ENCODE measurements at regions not wholly inside any gene's neighbourhood (a gene's known extent, or its start where the extent isn't known, plus 50 kb on each side); places are given as distances from the start of the nearest gene placed in this dataset.

DNA sequence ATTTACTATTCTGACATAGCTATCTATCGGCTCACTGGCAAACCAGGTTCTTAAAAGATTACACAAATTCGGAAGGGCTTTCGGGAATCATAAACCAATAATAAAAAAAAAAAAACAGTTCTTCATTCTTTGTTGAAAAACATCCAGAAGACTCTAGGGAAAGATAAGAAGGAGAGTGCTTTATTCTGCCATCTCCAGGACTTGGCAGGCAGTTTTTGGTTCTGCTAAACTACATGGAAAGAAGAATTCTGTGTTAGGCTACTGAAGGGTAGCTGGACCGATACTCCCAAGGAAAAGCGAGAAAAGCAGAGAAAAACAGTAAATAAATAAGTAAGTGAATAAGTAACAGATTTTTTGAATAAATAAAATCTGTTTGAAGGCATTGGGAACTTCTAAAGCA lies 423.5 kb upstream of the KLF6 start (continued):
- TF ChIP-seq, protein P1, sequence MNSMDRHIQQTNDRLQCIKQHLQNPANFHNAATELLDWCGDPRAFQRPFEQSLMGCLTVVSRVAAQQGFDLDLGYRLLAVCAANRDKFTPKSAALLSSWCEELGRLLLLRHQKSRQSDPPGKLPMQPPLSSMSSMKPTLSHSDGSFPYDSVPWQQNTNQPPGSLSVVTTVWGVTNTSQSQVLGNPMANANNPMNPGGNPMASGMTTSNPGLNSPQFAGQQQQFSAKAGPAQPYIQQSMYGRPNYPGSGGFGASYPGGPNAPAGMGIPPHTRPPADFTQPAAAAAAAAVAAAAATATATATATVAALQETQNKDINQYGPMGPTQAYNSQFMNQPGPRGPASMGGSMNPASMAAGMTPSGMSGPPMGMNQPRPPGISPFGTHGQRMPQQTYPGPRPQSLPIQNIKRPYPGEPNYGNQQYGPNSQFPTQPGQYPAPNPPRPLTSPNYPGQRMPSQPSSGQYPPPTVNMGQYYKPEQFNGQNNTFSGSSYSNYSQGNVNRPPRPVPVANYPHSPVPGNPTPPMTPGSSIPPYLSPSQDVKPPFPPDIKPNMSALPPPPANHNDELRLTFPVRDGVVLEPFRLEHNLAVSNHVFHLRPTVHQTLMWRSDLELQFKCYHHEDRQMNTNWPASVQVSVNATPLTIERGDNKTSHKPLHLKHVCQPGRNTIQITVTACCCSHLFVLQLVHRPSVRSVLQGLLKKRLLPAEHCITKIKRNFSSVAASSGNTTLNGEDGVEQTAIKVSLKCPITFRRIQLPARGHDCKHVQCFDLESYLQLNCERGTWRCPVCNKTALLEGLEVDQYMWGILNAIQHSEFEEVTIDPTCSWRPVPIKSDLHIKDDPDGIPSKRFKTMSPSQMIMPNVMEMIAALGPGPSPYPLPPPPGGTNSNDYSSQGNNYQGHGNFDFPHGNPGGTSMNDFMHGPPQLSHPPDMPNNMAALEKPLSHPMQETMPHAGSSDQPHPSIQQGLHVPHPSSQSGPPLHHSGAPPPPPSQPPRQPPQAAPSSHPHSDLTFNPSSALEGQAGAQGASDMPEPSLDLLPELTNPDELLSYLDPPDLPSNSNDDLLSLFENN (IDR thresholded peaks at IDR 0.05; ENCODE audit: low read depth in 2 of 2, low read length in 2 of 2): no peak
- TF ChIP-seq, protein P2, sequence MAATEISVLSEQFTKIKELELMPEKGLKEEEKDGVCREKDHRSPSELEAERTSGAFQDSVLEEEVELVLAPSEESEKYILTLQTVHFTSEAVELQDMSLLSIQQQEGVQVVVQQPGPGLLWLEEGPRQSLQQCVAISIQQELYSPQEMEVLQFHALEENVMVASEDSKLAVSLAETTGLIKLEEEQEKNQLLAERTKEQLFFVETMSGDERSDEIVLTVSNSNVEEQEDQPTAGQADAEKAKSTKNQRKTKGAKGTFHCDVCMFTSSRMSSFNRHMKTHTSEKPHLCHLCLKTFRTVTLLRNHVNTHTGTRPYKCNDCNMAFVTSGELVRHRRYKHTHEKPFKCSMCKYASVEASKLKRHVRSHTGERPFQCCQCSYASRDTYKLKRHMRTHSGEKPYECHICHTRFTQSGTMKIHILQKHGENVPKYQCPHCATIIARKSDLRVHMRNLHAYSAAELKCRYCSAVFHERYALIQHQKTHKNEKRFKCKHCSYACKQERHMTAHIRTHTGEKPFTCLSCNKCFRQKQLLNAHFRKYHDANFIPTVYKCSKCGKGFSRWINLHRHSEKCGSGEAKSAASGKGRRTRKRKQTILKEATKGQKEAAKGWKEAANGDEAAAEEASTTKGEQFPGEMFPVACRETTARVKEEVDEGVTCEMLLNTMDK (IDR thresholded peaks at IDR 0.05; ENCODE audit: borderline replicate concordance, insufficient read depth, low read depth, low read length, poor library complexity, severe bottlenecking): no peak
- TF ChIP-seq FOXM1 (IDR thresholded peaks at IDR 0.05; ENCODE audit: low read depth) (no peak), FOXM1 (CRISPR knock-in tag; IDR thresholded peaks at IDR 0.05; ENCODE audit: low read depth) (no peak), CBX3 (IDR thresholded peaks at IDR 0.05; ENCODE audit: borderline replicate concordance in 1 of 2, low read length in 2 of 2) (no peak), ZNF668 (CRISPR knock-in tag; IDR thresholded peaks at IDR 0.05) (no peak), PTBP1 (IDR thresholded peaks at IDR 0.05; ENCODE audit: low read depth, low read length) (no peak), NFE2 (IDR thresholded peaks at IDR 0.05; ENCODE audit: low read depth) (no peak)
- TF ChIP-seq, protein P3, sequence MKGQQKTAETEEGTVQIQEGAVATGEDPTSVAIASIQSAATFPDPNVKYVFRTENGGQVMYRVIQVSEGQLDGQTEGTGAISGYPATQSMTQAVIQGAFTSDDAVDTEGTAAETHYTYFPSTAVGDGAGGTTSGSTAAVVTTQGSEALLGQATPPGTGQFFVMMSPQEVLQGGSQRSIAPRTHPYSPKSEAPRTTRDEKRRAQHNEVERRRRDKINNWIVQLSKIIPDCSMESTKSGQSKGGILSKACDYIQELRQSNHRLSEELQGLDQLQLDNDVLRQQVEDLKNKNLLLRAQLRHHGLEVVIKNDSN (CRISPR knock-in tag; IDR thresholded peaks at IDR 0.05): no peak

Measured in K562 (cell line).